Body of pancreas (tissue), 4 donors: ENCODE measurements at regions not wholly inside any gene's neighbourhood (a gene's known extent, or its start where the extent isn't known, plus 50 kb on each side); places are given as distances from the start of the nearest gene placed in this dataset.

Experiments
- ATAC-seq: fragments of 150-250 bp; one replicate; pipeline ENCODE4 v1.9.1; 2016
- DNase-seq, 4 donors: peaks; one replicate each; pipeline ENCODE4 v3.0.0-alpha.2; 2019
- H3K27ac ChIP-seq, 4 donors: fragments of 200-600 bp; sonication (generic); 1 replicate in 3 of 4; 2 replicates in 1 of 4; pipeline versions ENCODE4 v1.5.1 to v1.6.1; 2016 to 2019; ENCODE audit warnings: mild to moderate bottlenecking in 1 of 4, mixed read lengths in 1 of 4, moderate library complexity in 1 of 4
- H3K27me3 ChIP-seq, 2 donors: fragments of 200-600 bp; sonication (generic); one replicate each; pipeline ENCODE4 v1.6.0; 2016; ENCODE audit warnings: mild to moderate bottlenecking in 1 of 2
- H3K36me3 ChIP-seq, 2 donors: fragments of 200-600 bp; sonication (generic); replicated peaks in 1 of 2; 2 replicates each; pipeline ENCODE4 v1.5.1; 2016; ENCODE audit warnings: low read depth in 2 of 2; ENCODE audit not compliant: insufficient read depth in 1 of 2
- H3K4me1 ChIP-seq: fragments of 200-600 bp; sonication (generic); one replicate; pipeline ENCODE4 v1.6.0; 2016
- H3K4me3 ChIP-seq, 2 donors: fragments of 200-600 bp; sonication (generic); 1 replicate in 1 of 2; 2 replicates in 1 of 2; pipeline ENCODE4 v1.5.1; 2016 to 2019
- H3K9me3 ChIP-seq, 3 donors: fragments of 200-600 bp; sonication (generic); 1 replicate in 2 of 3; 2 replicates in 1 of 3; pipeline ENCODE4 v1.5.1; 2016
- POLR2A ChIP-seq, 3 donors: fragments of 450-650 bp; IDR thresholded peaks; one replicate each; pipeline ENCODE4 v1.6.1; 2016; ENCODE audit warnings: antibody characterized with exemption in 3 of 3, mild to moderate bottlenecking in 2 of 3
- WGBS, 2 donors: methylation state at CpG; one replicate each; pipeline ENCODE4 v1.1.5; 2017; 5-methylcytosine and 5-hydroxymethylcytosine counted together
- intact Hi-C: fragments of 100-400 bp; cut with DNase I; formaldehyde crosslinking; loops from one replicate; pipeline ENCODE4 v1.15.1; 2023
- TF ChIP-seq, protein P1 (sequence below), 7 experiments: fragments of 450-650 bp in 4 of 7; fragments of 200-600 bp in 3 of 7; sonication (generic) in 3 of 7; IDR thresholded peaks; one replicate each; pipeline ENCODE4 v1.5.1; 2016 to 2019; ENCODE audit warnings: antibody characterized with exemption in 7 of 7

DNA sequence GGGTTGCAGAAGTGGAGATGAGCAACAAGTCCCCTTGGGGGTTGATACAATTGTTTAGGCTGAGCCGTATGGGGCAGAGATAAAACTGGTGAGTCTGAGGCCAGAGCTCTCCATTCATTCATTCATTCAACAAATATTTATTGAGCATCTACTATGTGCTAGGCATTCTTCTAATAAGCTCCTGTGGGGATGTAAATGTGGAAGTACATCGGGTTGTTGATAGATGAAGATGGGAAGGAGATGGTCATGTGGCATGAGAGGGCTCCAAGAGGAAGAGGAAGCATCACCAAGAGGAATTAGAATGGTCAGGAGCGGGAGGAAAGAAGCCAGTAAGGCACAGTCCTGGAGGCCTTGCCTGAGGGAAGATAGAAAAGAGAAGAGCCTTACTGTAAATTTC, 98.7 kb upstream of the MLN start:
- Histone ChIP-seq H3K4me3 (no peak overlapping the region), H3K36me3 (no peaks in the 10 kb centered on the region), H3K27me3 (no peaks in the 10 kb centered on the region), H3K27ac (no peak overlapping the region), H3K9me3 (no peaks in the 10 kb centered on the region), H3K4me1 (peaks cover 14% of the 10 kb centered on the region)
- no peak for ATAC-seq
- no peak for DNase-seq
- whole genome bisulfite sequencing, 2 donors: 59 to 75% methylated on average over 3 of the region's 3 CpGs
- intact Hi-C loops: no loop called here
- no peak for TF ChIP-seq POLR2A (IDR thresholded peaks at IDR 0.05)
- TF ChIP-seq, protein P1, sequence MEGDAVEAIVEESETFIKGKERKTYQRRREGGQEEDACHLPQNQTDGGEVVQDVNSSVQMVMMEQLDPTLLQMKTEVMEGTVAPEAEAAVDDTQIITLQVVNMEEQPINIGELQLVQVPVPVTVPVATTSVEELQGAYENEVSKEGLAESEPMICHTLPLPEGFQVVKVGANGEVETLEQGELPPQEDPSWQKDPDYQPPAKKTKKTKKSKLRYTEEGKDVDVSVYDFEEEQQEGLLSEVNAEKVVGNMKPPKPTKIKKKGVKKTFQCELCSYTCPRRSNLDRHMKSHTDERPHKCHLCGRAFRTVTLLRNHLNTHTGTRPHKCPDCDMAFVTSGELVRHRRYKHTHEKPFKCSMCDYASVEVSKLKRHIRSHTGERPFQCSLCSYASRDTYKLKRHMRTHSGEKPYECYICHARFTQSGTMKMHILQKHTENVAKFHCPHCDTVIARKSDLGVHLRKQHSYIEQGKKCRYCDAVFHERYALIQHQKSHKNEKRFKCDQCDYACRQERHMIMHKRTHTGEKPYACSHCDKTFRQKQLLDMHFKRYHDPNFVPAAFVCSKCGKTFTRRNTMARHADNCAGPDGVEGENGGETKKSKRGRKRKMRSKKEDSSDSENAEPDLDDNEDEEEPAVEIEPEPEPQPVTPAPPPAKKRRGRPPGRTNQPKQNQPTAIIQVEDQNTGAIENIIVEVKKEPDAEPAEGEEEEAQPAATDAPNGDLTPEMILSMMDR (IDR thresholded peaks at IDR 0.05): no peak

DNA sequence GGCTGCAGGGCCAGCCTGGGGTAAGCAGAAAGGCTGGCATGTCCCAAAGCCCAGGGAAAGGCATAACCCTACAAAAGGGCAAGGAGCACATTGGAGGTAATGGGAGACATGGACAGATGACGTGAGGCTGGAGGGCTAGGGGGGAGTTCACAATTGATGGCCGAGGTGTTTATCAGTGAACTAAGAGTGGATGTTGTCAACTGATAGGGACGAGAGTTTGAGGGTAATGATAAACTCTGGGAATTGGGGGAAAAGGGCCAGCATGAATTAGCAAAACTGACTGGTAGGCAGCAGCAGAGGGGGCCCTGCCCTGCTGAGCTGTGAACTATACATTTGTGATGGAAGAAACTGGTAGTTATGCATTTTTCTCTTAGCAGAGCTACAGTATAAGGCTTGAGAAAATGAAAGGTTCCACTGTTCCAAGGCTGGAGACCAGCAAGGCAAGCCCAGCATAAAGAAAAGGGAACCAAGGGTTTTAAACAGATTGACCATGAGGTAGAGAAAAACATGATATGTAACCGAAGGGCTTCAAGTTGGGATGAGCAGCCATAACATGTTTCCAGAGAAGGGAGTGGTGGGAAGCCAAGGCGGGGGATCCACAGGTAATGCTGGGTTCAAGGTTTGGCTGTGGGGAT, 98.1 kb upstream of the MLN start:
- DNase-seq: no peak
- no peak for ATAC-seq
- Histone ChIP-seq H3K27ac (no peak overlapping the region), H3K4me3 (no peak overlapping the region), H3K9me3 (no peaks in the 10 kb centered on the region), H3K4me1 (peaks cover 14% of the 10 kb centered on the region), H3K27me3 (no peaks in the 10 kb centered on the region), H3K36me3 (no peaks in the 10 kb centered on the region)
- TF ChIP-seq, protein P1 (IDR thresholded peaks at IDR 0.05): no peak
- intact Hi-C loops: no loop called here
- WGBS, 2 donors: 64 to 65% methylated on average over 5 of the region's 5 CpGs

DNA sequence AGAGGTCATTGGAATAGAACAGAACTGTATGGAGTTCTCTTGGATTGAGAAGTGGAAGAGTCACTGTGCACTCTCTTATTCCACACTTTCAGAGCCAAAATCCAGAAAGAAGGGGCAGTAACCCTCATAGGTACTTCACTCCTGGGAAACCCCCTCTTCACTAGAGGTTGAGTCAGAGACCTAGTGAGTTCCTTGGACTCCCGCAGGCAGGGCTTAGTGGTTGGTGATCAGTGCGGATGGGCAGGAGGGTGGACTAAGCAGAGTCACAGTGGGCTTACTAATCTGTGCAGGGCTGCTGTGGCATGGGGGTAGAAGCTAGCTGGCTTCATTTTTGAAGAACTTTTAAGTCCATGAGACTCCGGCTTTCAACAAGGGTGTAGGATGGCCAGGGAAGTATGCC, 95.0 kb upstream of the MLN start:
- WGBS, 2 donors: 62 to 63% methylated on average over 3 of the region's 3 CpGs
- Histone ChIP-seq H3K4me1 (peaks cover 28% of the 10 kb centered on the region), H3K9me3 (no peaks in the 10 kb centered on the region), H3K27me3 (no peaks in the 10 kb centered on the region), H3K27ac (no peak overlapping the region), H3K36me3 (no peaks in the 10 kb centered on the region), H3K4me3 (no peak overlapping the region)
- intact Hi-C loops: no loop called here
- DNase-seq (no peak), ATAC-seq (no peak)
- TF ChIP-seq POLR2A (IDR thresholded peaks at IDR 0.05): no peak
- TF ChIP-seq, protein P1 (IDR thresholded peaks at IDR 0.05): no peak

DNA sequence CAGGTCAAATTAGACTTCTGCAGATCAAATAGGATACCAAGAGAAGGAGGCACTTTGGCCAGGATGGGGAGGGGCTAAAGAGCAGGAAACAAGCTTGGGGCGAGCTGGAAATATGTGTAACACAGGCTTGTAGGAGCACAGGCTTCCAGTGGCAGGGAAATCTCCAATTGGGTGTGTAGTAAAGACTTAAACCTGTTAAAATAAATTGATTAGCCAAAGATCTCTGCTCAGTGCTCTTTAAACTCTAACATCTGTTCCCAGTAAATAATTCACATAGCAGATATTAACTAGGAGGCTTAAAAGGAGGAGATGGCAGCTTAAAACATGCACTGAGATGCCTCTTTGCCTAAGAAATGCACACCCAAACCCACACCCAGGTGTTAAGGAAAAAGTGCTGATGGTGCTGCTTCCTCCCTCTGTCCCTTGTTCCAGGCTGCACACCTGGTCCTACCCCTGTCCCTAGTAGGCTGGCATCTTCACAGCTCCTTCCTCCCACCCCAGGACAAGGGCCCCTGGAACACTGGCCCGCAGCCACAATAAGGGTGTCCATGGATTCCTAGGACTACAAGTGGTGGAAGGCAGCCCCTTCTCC, 93.5 kb upstream of the MLN start:
- Histone ChIP-seq H3K27ac (peak overlapping the region in 3 of 4 donors; percentile 30 to 34 (median 30)), H3K4me3 (no peak overlapping the region), H3K36me3 (no peaks in the 10 kb centered on the region), H3K4me1 (peaks cover 28% of the 10 kb centered on the region), H3K9me3 (no peaks in the 10 kb centered on the region), H3K27me3 (no peaks in the 10 kb centered on the region)
- WGBS, 2 donors: 55 to 78% methylated on average over 2 of the region's 2 CpGs
- DNase-seq (peak in 1 of 4 donors; percentile 22), ATAC-seq (peak; percentile 49)
- no peak for TF ChIP-seq POLR2A (IDR thresholded peaks at IDR 0.05)
- intact Hi-C loops: no loop called here

DNA sequence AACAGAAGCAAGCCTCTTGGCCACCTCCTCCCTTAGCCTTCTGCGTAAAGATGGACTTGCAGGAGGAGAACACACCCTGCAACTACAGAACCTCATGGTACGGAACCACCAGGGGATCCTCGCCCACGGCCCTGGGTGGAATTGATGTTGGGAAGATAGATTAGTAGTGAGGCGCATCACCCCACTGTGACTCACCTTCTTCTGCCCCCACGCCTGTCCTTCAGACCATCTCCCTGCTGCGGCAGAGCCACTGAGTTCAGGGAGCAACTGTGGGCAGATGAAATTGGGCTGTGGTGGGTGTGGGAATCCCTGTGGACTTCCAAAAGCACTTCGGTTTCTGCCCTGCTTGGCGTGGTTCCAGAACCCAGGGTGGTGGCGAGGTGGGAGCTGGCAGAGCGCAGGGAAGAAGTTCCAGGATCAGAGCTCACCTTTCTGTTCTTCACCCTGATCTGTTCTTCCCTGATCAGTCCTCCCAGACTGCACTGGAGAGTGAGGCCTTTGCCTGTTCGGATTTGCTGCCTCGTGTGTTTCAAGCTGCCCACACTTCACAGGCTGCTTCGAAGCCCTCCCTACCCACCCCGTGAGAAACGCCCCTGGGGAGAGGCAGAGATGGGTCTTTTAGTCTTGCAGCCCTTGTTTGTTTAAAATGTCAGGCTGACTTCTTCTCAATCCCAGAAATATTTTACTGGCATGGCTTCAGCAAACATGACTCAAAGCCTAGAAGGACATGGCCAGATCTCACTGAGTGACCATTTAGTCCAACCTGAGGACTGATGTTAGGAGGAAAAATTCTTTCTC, 92.8 kb upstream of the MLN start:
- 51 to 62% methylated on average over 12 to 15 of the region's 16 CpGs for WGBS, 2 donors

More for the DNA sequence above, 92.8 kb upstream of the MLN start:
- TF ChIP-seq, protein P1 (IDR thresholded peaks at IDR 0.05): no peak
- TF ChIP-seq POLR2A (IDR thresholded peaks at IDR 0.05): no peak
- Histone ChIP-seq H3K4me3 (no peak overlapping the region), H3K4me1 (peaks cover 28% of the 10 kb centered on the region), H3K9me3 (no peaks in the 10 kb centered on the region), H3K27ac (peak overlapping the region in 3 of 4 donors; percentile 30 to 34 (median 30)), H3K27me3 (no peaks in the 10 kb centered on the region), H3K36me3 (no peaks in the 10 kb centered on the region)
- DNase-seq (no peak), ATAC-seq (peak; percentile 9)
- intact Hi-C loops: no loop called here
